Heart right ventricle (tissue), 16 donors: ENCODE measurements at regions not wholly inside any gene's neighbourhood (a gene's known extent, or its start where the extent isn't known, plus 50 kb on each side); places are given as distances from the start of the nearest gene placed in this dataset.

Source experiments
- ATAC-seq, 8 donors: fragments of 200-7000 bp; cut with Tn5 transposase; one replicate each; pipeline ENCODE4 v1.9.1; 2020; ENCODE audit warnings: mild to moderate bottlenecking in 8 of 8, moderate library complexity in 8 of 8, moderate number of reproducible peaks in 1 of 8
- DNase-seq, 2 donors: peaks; one replicate each; pipeline ENCODE4 v3.0.0-alpha.2; 2020
- H3K27ac ChIP-seq, 10 donors: fragments of 200-600 bp; sonication (generic) in 2 of 10; one replicate each; pipeline versions ENCODE4 v1.5.0 to v1.8.0; 2020 to 2022; ENCODE audit warnings: mild to moderate bottlenecking in 3 of 10
- H3K27me3 ChIP-seq, 7 donors: fragments of 200-600 bp; one replicate each; pipeline ENCODE4 v1.8.0; 2021 to 2022; ENCODE audit warnings: mild to moderate bottlenecking in 2 of 7
- H3K36me3 ChIP-seq, 9 donors: fragments of 200-600 bp; sonication (generic) in 1 of 9; one replicate each; pipeline versions ENCODE4 v1.5.0 to v1.8.0; 2020 to 2022; ENCODE audit warnings: mild to moderate bottlenecking in 2 of 9
- H3K4me1 ChIP-seq, 9 donors: fragments of 200-600 bp; sonication (generic) in 1 of 9; one replicate each; pipeline versions ENCODE4 v1.5.0 to v1.8.0; 2020 to 2022; ENCODE audit warnings: mild to moderate bottlenecking in 4 of 9
- H3K4me3 ChIP-seq, 10 donors: fragments of 200-600 bp; sonication (generic) in 2 of 10; one replicate each; pipeline versions ENCODE4 v1.5.0 to v1.8.0; 2020 to 2022; ENCODE audit warnings: mild to moderate bottlenecking in 7 of 10, moderate library complexity in 2 of 10
- H3K9me3 ChIP-seq, 11 donors: fragments of 200-600 bp in 10 of 11; sonication (generic) in 2 of 11; one replicate each; pipeline versions ENCODE4 v1.5.0 to v1.8.0; 2013 to 2022; ENCODE audit warnings: mild to moderate bottlenecking in 2 of 11, control low read depth in 1 of 11, moderate library complexity in 1 of 11
- WGBS, 2 donors: extraction: QIAGEN DNeasy Blood & Tissue Kit; methylation state at CpG; one replicate each; pipeline ENCODE4 v1.1.7; 2013; ENCODE audit warnings: inconsistent platforms in 1 of 2; 5-methylcytosine and 5-hydroxymethylcytosine counted together
- intact Hi-C, 10 donors: fragments of 100-400 bp; cut with DNase I; formaldehyde crosslinking; loops; one replicate each; pipeline versions ENCODE4 v1.11.1 to v1.14.2; 2022
- TF ChIP-seq, protein P1 (sequence below), 9 donors: fragments of 200-600 bp; sonication (generic) in 2 of 9; IDR thresholded peaks; one replicate each; pipeline versions ENCODE4 v1.5.0 to v1.8.0; 2021 to 2022; ENCODE audit warnings: antibody characterized with exemption in 9 of 9, mild to moderate bottlenecking in 5 of 9, moderate library complexity in 1 of 9
- donor health status: Arrhythmogenic right ventricular cardiomyopathy.
- donor health status: ischemic (EF 13 %, LVEDD 7.1; RV severe dilation, severe dysfunction).
- donor health status: healthy with polysubstance abuse.
- donor health status: DM: no; HTN: yes; CAD: no.
- donor health status: DM: no; HTN: no; CAD: no.
- donor health status: ischemic (EF 25% LVEDD 6.9; RV normal size, moderate dysfunction).
- donor health status: ischemic (EF 25% LVEDD 5.7; RV mildly dilated, moderate dysfunction).
- donor health status: healthy.
- donor health status: DM: yes; HTN: yes; CAD: no.
- donor health status: Ischemic cardiomyopathy.
- donor health status: ischemic (EF 35%, LVEDD 5.7; RV mildly dilated, moderate dysfunction).
- donor health status: nonischemic (EF 11% LVEDD 7.7; RV severe dilation, severe dysfunction).
- donor health status: DM: yes; HTN: yes; CAD: no.
- donor health status: PGD.
- donor health status: ischemic (EF 29% LVEDD 5.4; RV normal size, mild dysfunction).
- donor health status: nonischemic (EF 23%, LVEDD 6.1; RV moderate dilation, normal function).

DNA sequence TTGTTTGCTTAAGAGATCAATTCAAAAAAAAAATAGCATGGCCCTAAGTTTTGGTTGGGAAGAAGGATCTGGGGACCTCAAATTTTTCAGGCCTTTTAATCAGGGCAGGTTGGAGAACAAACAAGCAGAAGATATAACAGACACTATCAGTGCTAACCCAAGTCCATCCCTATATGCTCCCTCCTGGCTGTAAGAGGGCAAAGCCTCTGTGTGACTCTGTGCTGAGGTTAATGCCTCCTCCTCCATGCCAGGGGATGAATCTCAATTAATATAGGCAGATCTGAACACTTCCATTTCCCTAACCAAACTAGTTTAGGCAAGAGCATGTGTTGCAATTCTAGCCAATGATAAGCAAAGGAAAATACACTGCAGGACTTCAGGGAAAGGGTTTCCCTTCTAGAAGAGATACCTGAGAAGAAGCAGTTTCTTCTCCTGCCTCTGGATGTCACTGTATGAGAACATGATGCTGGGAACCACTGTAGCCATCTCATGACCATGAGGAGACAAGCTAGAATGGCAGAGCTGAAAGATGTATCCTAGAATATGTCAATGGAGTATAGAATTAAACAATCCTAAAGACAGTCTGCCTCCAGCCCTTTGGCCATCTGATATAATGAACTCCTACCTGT is 76.0 kb downstream of the CHD9NB start:
- H3K27me3 ChIP-seq = peaks cover 0 to 5% (median 0%) of the 10 kb centered on the region in 7 donors
- peaks cover 0 to 12% (median 0%) of the 10 kb centered on the region in 11 donors for H3K9me3 ChIP-seq
- no peaks in the 10 kb centered on the region for H3K36me3 ChIP-seq
- TF ChIP-seq, protein P1, sequence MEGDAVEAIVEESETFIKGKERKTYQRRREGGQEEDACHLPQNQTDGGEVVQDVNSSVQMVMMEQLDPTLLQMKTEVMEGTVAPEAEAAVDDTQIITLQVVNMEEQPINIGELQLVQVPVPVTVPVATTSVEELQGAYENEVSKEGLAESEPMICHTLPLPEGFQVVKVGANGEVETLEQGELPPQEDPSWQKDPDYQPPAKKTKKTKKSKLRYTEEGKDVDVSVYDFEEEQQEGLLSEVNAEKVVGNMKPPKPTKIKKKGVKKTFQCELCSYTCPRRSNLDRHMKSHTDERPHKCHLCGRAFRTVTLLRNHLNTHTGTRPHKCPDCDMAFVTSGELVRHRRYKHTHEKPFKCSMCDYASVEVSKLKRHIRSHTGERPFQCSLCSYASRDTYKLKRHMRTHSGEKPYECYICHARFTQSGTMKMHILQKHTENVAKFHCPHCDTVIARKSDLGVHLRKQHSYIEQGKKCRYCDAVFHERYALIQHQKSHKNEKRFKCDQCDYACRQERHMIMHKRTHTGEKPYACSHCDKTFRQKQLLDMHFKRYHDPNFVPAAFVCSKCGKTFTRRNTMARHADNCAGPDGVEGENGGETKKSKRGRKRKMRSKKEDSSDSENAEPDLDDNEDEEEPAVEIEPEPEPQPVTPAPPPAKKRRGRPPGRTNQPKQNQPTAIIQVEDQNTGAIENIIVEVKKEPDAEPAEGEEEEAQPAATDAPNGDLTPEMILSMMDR (IDR thresholded peaks at IDR 0.05) = peak in 7 of 9 donors; percentile 27 to 50 (median 42)
- DNase-seq = peak in 1 of 2 donors; percentile 4
- peak in 1 of 8 donors; percentile 29 for ATAC-seq
- no peak overlapping the region for H3K4me3 ChIP-seq
- no peaks in the 10 kb centered on the region for H3K4me1 ChIP-seq
- intact Hi-C loops = loop anchor here in 1 of 10 donors (10.0 kb wide), 1 partner anchor 58 kb away; no protein-coding TSS in a partner anchor
- no peak overlapping the region for H3K27ac ChIP-seq

DNA sequence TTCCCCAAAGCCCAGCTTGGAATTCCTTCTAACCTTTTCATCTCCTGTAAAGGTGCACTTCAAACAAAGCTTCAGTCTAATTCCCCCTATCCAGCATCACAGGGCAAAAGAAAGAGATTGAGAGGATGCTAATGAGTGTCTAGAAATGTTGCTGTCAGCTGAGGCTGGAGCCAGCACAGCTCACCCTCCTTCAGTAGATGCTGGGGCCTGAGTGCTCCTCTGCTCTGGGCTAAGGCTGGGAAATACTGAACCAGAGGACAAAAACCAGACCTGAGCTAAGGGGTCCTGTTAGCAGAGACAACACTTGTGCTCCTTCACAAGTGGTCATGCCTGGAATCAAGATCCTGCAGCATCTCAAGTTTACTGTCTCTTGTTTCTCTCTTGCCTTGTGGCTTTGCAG is 85.0 kb downstream of the CHD9NB start:
- TF ChIP-seq, protein P1 (IDR thresholded peaks at IDR 0.05) = no peak
- Histone ChIP-seq H3K27ac (no peak overlapping the region), H3K4me1 (no peaks in the 10 kb centered on the region), H3K4me3 (no peak overlapping the region), H3K36me3 (no peaks in the 10 kb centered on the region), H3K9me3 (peaks cover 0 to 16% (median 0%) of the 10 kb centered on the region in 11 donors), H3K27me3 (no peaks in the 10 kb centered on the region)
- ATAC-seq (no peak), DNase-seq (no peak)
- intact Hi-C loops = loop anchor here in 1 of 10 donors (10.0 kb wide), 1 partner anchor 63 kb away; no protein-coding TSS in a partner anchor

DNA sequence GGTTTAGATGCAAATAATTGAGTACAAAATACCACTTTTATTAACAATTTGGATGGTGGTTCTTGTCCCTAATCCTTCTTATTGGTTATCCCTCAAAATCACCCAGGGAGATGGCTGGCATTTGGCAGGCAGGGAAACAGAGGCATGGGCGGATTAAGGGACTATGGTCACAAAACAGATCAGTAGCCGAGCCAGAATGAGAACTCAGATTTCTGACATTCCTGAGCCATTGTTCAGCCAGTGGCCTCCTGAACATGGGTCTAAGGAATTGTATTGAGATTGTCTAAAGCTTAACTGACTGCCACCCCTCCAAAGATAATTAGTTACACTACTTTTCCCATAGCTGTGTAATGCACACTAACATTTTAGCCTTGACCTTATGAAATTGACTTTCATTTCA is 88.4 kb downstream of the CHD9NB start:
- WGBS, 2 donors = 61 to 66% methylated on average over 2 of the region's 2 CpGs
- H3K27me3 ChIP-seq = no peaks in the 10 kb centered on the region
- intact Hi-C loops = loop anchor here in 1 of 10 donors (10.0 kb wide), 1 partner anchor 59 kb away; no protein-coding TSS in a partner anchor
- no peaks in the 10 kb centered on the region for H3K36me3 ChIP-seq
- H3K9me3 ChIP-seq = no peaks in the 10 kb centered on the region
- ATAC-seq (no peak), DNase-seq (no peak)
- TF ChIP-seq, protein P1 (IDR thresholded peaks at IDR 0.05) = no peak
- H3K4me1 ChIP-seq = no peaks in the 10 kb centered on the region
- H3K27ac ChIP-seq = no peak overlapping the region
- no peak overlapping the region for H3K4me3 ChIP-seq

DNA sequence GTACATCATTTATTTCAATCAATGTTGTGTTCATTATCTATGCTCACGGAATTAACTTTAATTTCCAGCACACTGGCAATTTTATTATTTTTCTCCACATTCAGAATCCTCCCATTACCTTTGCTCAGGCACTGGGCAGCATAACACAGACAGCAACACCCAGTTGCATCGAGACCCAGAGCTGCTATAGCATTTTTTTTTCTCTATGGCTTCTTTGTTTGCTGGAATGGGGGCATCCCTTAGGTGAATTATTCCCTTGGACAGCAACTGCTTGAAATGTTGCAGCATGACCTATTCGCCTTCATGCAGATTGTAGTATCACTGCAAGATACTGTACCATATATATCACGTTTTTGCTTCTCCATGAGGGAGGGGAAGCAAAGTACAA is 88.8 kb downstream of the CHD9NB start:
- no peak overlapping the region for H3K4me3 ChIP-seq
- no peaks in the 10 kb centered on the region for H3K4me1 ChIP-seq
- intact Hi-C loops = loop anchor here in 1 of 10 donors (10.0 kb wide), 1 partner anchor 59 kb away; no protein-coding TSS in a partner anchor
- H3K9me3 ChIP-seq = no peaks in the 10 kb centered on the region
- TF ChIP-seq, protein P1 (IDR thresholded peaks at IDR 0.05) = no peak
- H3K27ac ChIP-seq = no peak overlapping the region
- no peaks in the 10 kb centered on the region for H3K36me3 ChIP-seq
- DNase-seq = no peak
- 59 to 60% methylated on average over 4 of the region's 4 CpGs for WGBS, 2 donors
- ATAC-seq = no peak
- H3K27me3 ChIP-seq = no peaks in the 10 kb centered on the region
